ENCODE measurements at regions not wholly inside any gene's neighbourhood (a gene's known extent, or its start where the extent isn't known, plus 50 kb on each side); places are given as distances from the start of the nearest gene placed in this dataset.
A peak's percentile ranks its signal among the peaks of the same experiment; 100 is the strongest.

DNA sequence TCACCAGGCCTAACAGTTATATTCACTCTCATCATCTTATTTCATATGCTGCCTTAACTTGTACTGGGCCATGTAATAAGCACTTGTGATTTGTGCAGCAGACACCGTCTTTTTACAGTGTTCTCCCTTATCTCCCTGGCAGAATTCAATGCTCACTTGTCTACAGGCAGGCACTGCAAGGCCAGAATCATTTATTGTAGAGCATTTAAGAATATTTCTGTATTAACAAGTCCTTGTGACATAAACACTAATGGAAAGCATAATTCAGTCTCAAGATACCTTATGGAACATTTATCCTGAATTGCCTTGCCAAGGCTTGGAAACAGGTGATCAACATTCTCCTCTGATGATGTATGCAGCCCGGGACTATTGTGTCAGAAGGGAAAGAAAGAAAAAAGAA lies 808.9 kb downstream of the STPG2 start:
- no peaks in the 10 kb centered on the region for H3K4me1 Mint-ChIP-seq
- TF ChIP-seq CTCF (IDR thresholded peaks at IDR 0.05; ENCODE audit: unreplicated experiment in 3 of 3) = no peak
- no peaks in the 10 kb centered on the region for H3K27me3 Mint-ChIP-seq (ENCODE audit: low read depth)
- H3K4me3 Mint-ChIP-seq = no peak overlapping the region
- H3K36me3 Mint-ChIP-seq (ENCODE audit: low read depth) = peaks cover 1% of the 10 kb centered on the region
- peaks cover 27% of the 10 kb centered on the region for H3K9me3 Mint-ChIP-seq
- no peak overlapping the region for H3K27ac Mint-ChIP-seq

DNA sequence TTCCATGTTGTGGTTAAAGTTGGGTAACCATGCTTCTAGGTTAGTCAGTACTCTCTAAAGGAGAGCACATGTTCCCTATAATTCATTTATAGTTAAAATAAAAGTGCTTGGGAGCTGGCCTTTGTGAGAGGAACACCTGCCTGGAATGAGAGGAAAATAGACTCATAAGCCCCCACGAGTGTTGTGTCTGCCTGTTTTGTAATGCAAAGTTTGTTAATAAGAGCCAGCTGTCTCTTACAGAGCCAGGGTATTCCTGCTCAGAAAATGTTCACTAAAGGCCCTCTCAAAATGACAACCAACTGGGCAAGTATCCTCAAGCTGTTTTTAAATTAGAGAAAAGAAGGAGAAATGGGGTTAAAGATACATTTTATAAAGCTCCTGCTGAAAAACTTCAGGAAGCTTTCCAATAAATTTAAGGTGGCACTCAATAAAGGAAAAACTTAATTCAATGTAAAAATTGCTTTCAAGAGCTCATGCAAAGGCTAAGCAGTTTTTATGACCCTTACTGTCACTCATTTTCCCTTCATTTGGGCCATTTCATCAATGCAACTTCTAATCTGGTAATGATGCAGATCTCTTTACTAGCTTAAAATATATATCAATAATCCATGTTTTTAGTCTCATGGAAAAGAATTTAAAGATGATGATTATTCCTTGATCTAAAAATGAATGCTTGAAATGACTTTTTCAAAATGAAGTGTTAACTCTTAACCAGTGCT lies 793.6 kb downstream of the STPG2 start:
- Mint-ChIP-seq H3K9me3 (no peaks in the 10 kb centered on the region), H3K27ac (peak overlapping the region; percentile 56 to 71 (median 70)), H3K36me3 (ENCODE audit: low read depth) (no peaks in the 10 kb centered on the region), H3K4me3 (no peak overlapping the region), H3K4me1 (peaks cover 24% of the 10 kb centered on the region), H3K27me3 (ENCODE audit: low read depth) (no peaks in the 10 kb centered on the region)
- TF ChIP-seq CTCF (IDR thresholded peaks at IDR 0.05; ENCODE audit: unreplicated experiment in 3 of 3) = no peak

GRCh38 chr4:97353876-97354275 lies 789.4 kb downstream of the STPG2 start:
- no peak for TF ChIP-seq CTCF (IDR thresholded peaks at IDR 0.05; ENCODE audit: unreplicated experiment in 3 of 3)
- H3K27me3 Mint-ChIP-seq (ENCODE audit: low read depth) = no peaks in the 10 kb centered on the region
- H3K9me3 Mint-ChIP-seq = peaks cover 6% of the 10 kb centered on the region
- H3K4me1 Mint-ChIP-seq = peaks cover 20% of the 10 kb centered on the region
- no peaks in the 10 kb centered on the region for H3K36me3 Mint-ChIP-seq (ENCODE audit: low read depth)
- H3K27ac Mint-ChIP-seq = no peak overlapping the region
- H3K4me3 Mint-ChIP-seq = no peak overlapping the region

- no peak for TF ChIP-seq CTCF (IDR thresholded peaks at IDR 0.05; ENCODE audit: unreplicated experiment in 3 of 3)
- no peaks in the 10 kb centered on the region for H3K4me1 Mint-ChIP-seq
- H3K36me3 Mint-ChIP-seq (ENCODE audit: low read depth) = no peaks in the 10 kb centered on the region
- no peak overlapping the region for H3K27ac Mint-ChIP-seq
- H3K4me3 Mint-ChIP-seq = no peak overlapping the region
- no peaks in the 10 kb centered on the region for H3K27me3 Mint-ChIP-seq (ENCODE audit: low read depth)
- H3K9me3 Mint-ChIP-seq = peaks cover 16% of the 10 kb centered on the region
These were observed 783.5 kb downstream of the STPG2 start for GRCh38 chr4:97359826-97360225.

DNA sequence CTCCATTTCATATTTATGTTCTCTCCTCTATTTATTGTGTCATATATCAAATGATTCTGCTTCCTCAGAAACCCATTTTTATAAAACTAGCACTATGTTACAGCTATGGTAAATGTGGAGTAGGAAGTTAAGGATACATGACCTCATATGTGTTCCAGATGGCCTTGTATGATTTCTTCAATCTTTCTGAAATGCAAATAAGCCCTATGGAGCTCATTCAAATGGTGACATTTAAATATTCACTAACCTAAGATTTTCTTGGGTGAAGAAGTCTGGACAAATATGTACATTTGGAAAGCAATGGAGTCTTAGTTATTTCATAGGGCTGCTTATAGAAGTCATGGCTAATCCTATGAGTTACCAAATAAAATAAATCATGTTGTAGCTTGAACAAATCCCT lies 782.5 kb downstream of the STPG2 start:
- Mint-ChIP-seq H3K4me3 (no peak overlapping the region), H3K4me1 (peaks cover 5% of the 10 kb centered on the region), H3K27me3 (ENCODE audit: low read depth) (no peaks in the 10 kb centered on the region), H3K36me3 (ENCODE audit: low read depth) (no peaks in the 10 kb centered on the region), H3K9me3 (peaks cover 18% of the 10 kb centered on the region), H3K27ac (no peak overlapping the region)
- no peak for TF ChIP-seq CTCF (IDR thresholded peaks at IDR 0.05; ENCODE audit: unreplicated experiment in 3 of 3)

GRCh38 chr4:97367878-97368277 lies 775.4 kb downstream of the STPG2 start:
- TF ChIP-seq CTCF (IDR thresholded peaks at IDR 0.05; ENCODE audit: unreplicated experiment in 3 of 3) = no peak
- peaks cover 13% of the 10 kb centered on the region for H3K9me3 Mint-ChIP-seq
- H3K27ac Mint-ChIP-seq = peak overlapping the region in 2 of 3 experiments; percentile 73 to 90

More at GRCh38 chr4:97367878-97368277, 775.4 kb downstream of the STPG2 start:
- no peaks in the 10 kb centered on the region for H3K27me3 Mint-ChIP-seq (ENCODE audit: low read depth)
- peaks cover 26% of the 10 kb centered on the region for H3K4me1 Mint-ChIP-seq
- peak overlapping the region in 2 of 3 experiments; percentile 27 to 57 for H3K4me3 Mint-ChIP-seq
- H3K36me3 Mint-ChIP-seq (ENCODE audit: low read depth) = no peaks in the 10 kb centered on the region
